Prostate gland (tissue), 2 donors: ENCODE measurements at regions not wholly inside any gene's neighbourhood (a gene's known extent, or its start where the extent isn't known, plus 50 kb on each side); places are given as distances from the start of the nearest gene placed in this dataset.

Source experiments
- POLR2A ChIP-seq: fragments of 450-650 bp; IDR thresholded peaks from one replicate; pipeline ENCODE4 v1.6.1; 2016; ENCODE audit warnings: antibody characterized with exemption, mild to moderate bottlenecking
- TF ChIP-seq, protein P1 (sequence below), 4 experiments: fragments of 200-600 bp in 2 of 4; fragments of 450-650 bp in 2 of 4; sonication (generic) in 2 of 4; IDR thresholded peaks; 1 replicate in 3 of 4; 2 replicates in 1 of 4; pipeline ENCODE4 v1.5.1; 2016 to 2019; ENCODE audit warnings: antibody characterized with exemption in 4 of 4, mild to moderate bottlenecking in 2 of 4, moderate library complexity in 2 of 4

GRCh38 chr6:167424060-167424673 lies 99.3 kb downstream of the TTLL2 start:
- TF ChIP-seq, protein P1, sequence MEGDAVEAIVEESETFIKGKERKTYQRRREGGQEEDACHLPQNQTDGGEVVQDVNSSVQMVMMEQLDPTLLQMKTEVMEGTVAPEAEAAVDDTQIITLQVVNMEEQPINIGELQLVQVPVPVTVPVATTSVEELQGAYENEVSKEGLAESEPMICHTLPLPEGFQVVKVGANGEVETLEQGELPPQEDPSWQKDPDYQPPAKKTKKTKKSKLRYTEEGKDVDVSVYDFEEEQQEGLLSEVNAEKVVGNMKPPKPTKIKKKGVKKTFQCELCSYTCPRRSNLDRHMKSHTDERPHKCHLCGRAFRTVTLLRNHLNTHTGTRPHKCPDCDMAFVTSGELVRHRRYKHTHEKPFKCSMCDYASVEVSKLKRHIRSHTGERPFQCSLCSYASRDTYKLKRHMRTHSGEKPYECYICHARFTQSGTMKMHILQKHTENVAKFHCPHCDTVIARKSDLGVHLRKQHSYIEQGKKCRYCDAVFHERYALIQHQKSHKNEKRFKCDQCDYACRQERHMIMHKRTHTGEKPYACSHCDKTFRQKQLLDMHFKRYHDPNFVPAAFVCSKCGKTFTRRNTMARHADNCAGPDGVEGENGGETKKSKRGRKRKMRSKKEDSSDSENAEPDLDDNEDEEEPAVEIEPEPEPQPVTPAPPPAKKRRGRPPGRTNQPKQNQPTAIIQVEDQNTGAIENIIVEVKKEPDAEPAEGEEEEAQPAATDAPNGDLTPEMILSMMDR (IDR thresholded peaks at IDR 0.05) = no peak
- no peak for TF ChIP-seq POLR2A
